Kidney (tissue), 13 donors: ENCODE measurements at regions not wholly inside any gene's neighbourhood (a gene's known extent, or its start where the extent isn't known, plus 50 kb on each side); places are given as distances from the start of the nearest gene placed in this dataset.

Experiments
- DNase-seq, 5 donors: peaks; one replicate each; pipeline ENCODE4 v3.0.0-alpha.2; 2013 to 2020
- FAIRE-seq: peaks from 2 replicates; lab custom pipeline; 2012; peaks lifted over from hg19 to GRCh38; lab: Jason Lieb, UNC
- H3K27ac ChIP-seq, 2 donors: one replicate each; pipeline ENCODE4 v1.7.0; 2013; ENCODE audit warnings: low read depth in 2 of 2, low read length in 2 of 2, inconsistent platforms in 1 of 2
- H3K27me3 ChIP-seq: one replicate; pipeline ENCODE4 v1.7.1; 2013; ENCODE audit warnings: low read length, inconsistent platforms; ENCODE audit not compliant: control insufficient read depth, insufficient read depth
- H3K36me3 ChIP-seq, 3 donors: one replicate each; pipeline versions ENCODE4 v1.7.0 to v1.7.1; 2013; ENCODE audit warnings: low read length in 3 of 3, control low read depth in 1 of 3, inconsistent platforms in 1 of 3; ENCODE audit not compliant: insufficient read depth in 3 of 3, control insufficient read depth in 2 of 3
- H3K4me1 ChIP-seq, 3 donors: one replicate each; pipeline versions ENCODE4 v1.7.0 to v1.7.1; 2013; ENCODE audit warnings: low read length in 3 of 3, inconsistent platforms in 1 of 3, low read depth in 1 of 3; ENCODE audit not compliant: control insufficient read depth in 2 of 3, insufficient read depth in 2 of 3
- H3K4me3 ChIP-seq, 3 donors: one replicate each; pipeline versions ENCODE4 v1.7.0 to v1.8.1; 2013; ENCODE audit warnings: low read length in 3 of 3, control low read depth in 1 of 3, inconsistent platforms in 1 of 3
- H3K9ac ChIP-seq, 3 donors: one replicate each; pipeline versions ENCODE4 v1.7.0 to v1.7.1; 2013; ENCODE audit warnings: low read length in 3 of 3, control low read depth in 1 of 3, inconsistent platforms in 1 of 3
- H3K9me3 ChIP-seq, 3 donors: one replicate each; pipeline versions ENCODE4 v1.7.0 to v1.7.1; 2013; ENCODE audit warnings: low read length in 3 of 3, control low read depth in 1 of 3, inconsistent platforms in 1 of 3; ENCODE audit not compliant: control insufficient read depth in 2 of 3, insufficient read depth in 1 of 3
- intact Hi-C: fragments of 100-400 bp; cut with DNase I; formaldehyde crosslinking; loops from one replicate; pipeline ENCODE4 v1.11.1; 2022
- TF ChIP-seq, protein P1 (sequence below): IDR thresholded peaks from 3 replicates; pipeline ENCODE4 v1.5.1; 2012; ENCODE audit warnings: mild to moderate bottlenecking, moderate library complexity, borderline replicate concordance; ENCODE audit not compliant: insufficient read depth; ENCODE audit errors: extremely low read depth
- donor health status: control.
- donor health status: control.
- donor health status: control.
- donor health status: control.
- donor health status: control.
- donor health status: DM: yes; HTN: yes; CAD: no.
- donor health status: Normal renal cell carcinoma (clear cell type).

DNA sequence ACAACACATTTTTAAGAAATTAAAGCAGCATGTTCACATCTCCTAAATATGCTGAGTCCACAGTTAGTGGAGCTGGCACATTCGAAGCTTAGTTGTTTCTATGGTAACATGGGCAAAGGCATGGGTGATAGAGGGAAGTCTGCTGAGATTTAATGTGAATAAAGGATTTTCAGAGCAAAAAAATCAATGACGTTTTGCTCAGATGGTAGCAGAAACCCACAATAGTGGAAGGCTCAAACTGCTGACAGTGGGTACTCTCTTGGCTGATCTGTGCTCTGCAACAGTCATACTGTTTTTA, 795.1 kb upstream of the ARPP21 start:
- Histone ChIP-seq H3K27ac (no peak overlapping the region), H3K4me3 (no peak overlapping the region), H3K36me3 (no peaks in the 10 kb centered on the region), H3K4me1 (no peaks in the 10 kb centered on the region), H3K27me3 (no peaks in the 10 kb centered on the region), H3K9me3 (no peaks in the 10 kb centered on the region), H3K9ac (no peak overlapping the region)
- no peak for FAIRE-seq
- intact Hi-C loops: no loop called here
- TF ChIP-seq, protein P1, sequence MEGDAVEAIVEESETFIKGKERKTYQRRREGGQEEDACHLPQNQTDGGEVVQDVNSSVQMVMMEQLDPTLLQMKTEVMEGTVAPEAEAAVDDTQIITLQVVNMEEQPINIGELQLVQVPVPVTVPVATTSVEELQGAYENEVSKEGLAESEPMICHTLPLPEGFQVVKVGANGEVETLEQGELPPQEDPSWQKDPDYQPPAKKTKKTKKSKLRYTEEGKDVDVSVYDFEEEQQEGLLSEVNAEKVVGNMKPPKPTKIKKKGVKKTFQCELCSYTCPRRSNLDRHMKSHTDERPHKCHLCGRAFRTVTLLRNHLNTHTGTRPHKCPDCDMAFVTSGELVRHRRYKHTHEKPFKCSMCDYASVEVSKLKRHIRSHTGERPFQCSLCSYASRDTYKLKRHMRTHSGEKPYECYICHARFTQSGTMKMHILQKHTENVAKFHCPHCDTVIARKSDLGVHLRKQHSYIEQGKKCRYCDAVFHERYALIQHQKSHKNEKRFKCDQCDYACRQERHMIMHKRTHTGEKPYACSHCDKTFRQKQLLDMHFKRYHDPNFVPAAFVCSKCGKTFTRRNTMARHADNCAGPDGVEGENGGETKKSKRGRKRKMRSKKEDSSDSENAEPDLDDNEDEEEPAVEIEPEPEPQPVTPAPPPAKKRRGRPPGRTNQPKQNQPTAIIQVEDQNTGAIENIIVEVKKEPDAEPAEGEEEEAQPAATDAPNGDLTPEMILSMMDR: no peak
- no peak for DNase-seq

DNA sequence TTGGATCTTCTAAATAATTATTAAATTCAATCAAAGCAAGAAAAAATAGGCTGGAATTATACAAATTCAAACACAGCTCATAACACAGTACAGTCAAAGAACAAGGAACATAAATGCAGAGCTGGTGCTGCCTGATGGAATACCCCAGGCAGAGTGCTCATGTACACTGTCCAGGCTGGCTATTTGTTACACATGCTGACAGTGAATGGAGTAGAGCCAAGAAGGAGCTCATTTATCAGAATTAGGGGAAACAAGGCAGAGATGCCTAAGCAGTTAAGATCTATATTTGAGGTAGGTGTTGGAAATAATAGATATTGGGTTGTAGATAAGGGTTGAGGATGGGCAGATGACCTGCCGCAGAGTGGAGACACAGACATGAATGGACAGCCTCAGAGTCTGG, 788.2 kb upstream of the ARPP21 start:
- DNase-seq: no peak
- Histone ChIP-seq H3K4me1 (no peaks in the 10 kb centered on the region), H3K36me3 (no peaks in the 10 kb centered on the region), H3K27ac (no peak overlapping the region), H3K9ac (no peak overlapping the region), H3K27me3 (no peaks in the 10 kb centered on the region), H3K9me3 (no peaks in the 10 kb centered on the region), H3K4me3 (no peak overlapping the region)
- intact Hi-C loops: no loop called here
- TF ChIP-seq, protein P1: no peak
- FAIRE-seq: no peak

DNA sequence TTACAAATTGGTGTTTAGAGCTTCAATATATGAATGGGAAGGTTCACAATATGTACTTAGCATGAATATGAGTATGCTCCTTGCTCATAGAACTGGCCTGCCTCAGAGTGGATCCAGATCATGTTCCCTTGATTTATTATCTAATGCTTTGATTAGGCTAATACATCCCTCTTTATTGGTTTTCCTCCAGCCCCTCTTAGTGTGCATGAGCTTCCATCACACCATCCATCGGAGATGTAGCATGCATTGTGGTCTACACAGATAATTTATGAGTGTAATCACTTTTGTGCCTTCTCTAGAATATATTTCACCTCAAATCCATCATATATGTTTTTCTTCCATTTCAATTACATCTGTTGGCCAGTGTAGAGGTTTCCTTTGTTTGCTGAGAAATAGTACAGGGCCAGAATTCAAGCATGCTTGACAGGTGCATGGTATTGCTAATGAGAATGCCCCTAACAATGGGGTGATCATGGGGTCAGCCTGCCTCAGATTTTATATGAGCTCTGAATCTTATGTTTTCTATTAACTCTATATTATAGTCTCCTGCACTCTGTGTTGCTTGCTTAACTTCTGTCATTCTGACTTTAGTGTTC, 786.4 kb upstream of the ARPP21 start:
- TF ChIP-seq, protein P1: no peak
- Histone ChIP-seq H3K4me1 (no peaks in the 10 kb centered on the region), H3K4me3 (no peak overlapping the region), H3K27me3 (no peaks in the 10 kb centered on the region), H3K36me3 (no peaks in the 10 kb centered on the region), H3K27ac (no peak overlapping the region), H3K9ac (no peak overlapping the region), H3K9me3 (no peaks in the 10 kb centered on the region)
- FAIRE-seq (no peak), DNase-seq (no peak)
- intact Hi-C loops: no loop called here
